Fibroblast of mammary gland (primary cell): ENCODE measurements at regions not wholly inside any gene's neighbourhood (a gene's known extent, or its start where the extent isn't known, plus 50 kb on each side); places are given as distances from the start of the nearest gene placed in this dataset.

Experiments
- DNase-seq: peaks from one replicate; pipeline ENCODE4 v3.0.0-alpha.2; 2010; ENCODE audit warnings: low read depth
- H3K4me3 ChIP-seq: 2 replicates; pipeline ENCODE4 v1.5.1; 2011; ENCODE audit warnings: low read depth, mild to moderate bottlenecking, low read length, moderate library complexity; ENCODE audit not compliant: control insufficient read depth
- CTCF ChIP-seq: conservative IDR thresholded peaks from 2 replicates; pipeline ENCODE4 v1.5.1; 2011; ENCODE audit warnings: low read depth, low read length, inconsistent platforms; ENCODE audit not compliant: control insufficient read depth, insufficient read depth

GRCh38 chr6:906920-907319, 214.0 kb upstream of the EXOC2 start:
- no peak for TF ChIP-seq CTCF
- DNase-seq = no peak
- no peak overlapping the region for H3K4me3 ChIP-seq

DNA sequence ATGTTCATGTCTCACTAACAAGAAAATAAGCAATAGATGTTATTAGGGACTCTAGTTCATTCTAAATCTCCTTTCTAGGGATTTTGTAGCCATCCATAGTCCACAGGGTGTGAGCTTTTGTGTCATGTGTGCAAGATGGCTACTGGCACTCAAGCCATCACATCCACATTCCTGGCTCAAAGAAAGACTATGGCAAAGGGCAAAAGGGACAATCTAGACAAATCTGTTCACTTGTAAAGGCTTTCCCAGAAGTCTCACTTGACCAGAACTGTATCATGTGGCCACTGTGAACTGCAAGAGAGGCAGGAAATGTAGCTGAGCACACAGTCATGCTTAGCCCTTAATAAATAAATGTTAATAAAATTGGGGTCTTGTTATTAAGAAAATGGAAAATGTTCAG, 212.6 kb upstream of the EXOC2 start:
- H3K4me3 ChIP-seq = no peak overlapping the region
- TF ChIP-seq CTCF = no peak
- DNase-seq = no peak

GRCh38 chr6:904994-905393, 212.1 kb upstream of the EXOC2 start:
- no peak overlapping the region for H3K4me3 ChIP-seq
- TF ChIP-seq CTCF = no peak
- DNase-seq = no peak

DNA sequence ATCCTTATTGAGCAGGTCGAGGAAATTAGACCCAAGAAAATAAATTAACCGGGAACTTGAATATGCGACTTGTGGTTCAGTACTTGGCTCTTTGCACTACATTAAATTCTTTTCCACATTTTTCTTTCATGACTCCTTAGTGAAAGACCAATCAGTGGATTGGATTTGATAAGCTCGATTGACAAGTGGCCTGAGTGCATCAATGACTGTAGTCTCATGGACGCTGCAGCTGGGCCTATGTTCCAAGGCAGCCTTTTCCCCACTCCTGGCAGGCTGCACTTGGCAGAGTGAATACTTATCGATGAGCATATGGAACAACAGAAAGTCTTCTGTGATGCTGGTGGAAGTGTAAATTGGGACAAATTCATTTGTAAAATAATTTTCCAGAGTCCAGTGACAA, 210.8 kb upstream of the EXOC2 start:
- H3K4me3 ChIP-seq = no peak overlapping the region
- DNase-seq = peak; percentile 4
- no peak for TF ChIP-seq CTCF

- DNase-seq = no peak
- no peak overlapping the region for H3K4me3 ChIP-seq
- no peak for TF ChIP-seq CTCF
Measured at GRCh38 chr6:901696-902460, 208.9 kb upstream of the EXOC2 start.

GRCh38 chr6:900716-901605, 208.0 kb upstream of the EXOC2 start:
- TF ChIP-seq CTCF = no peak
- no peak overlapping the region for H3K4me3 ChIP-seq
- no peak for DNase-seq
